PC-9 (cell line): ENCODE measurements at regions not wholly inside any gene's neighbourhood (a gene's known extent, or its start where the extent isn't known, plus 50 kb on each side); places are given as distances from the start of the nearest gene placed in this dataset.
"Not testable (repeated sequence)": the region's sequence is repeated elsewhere in the genome, so short reads cannot be mapped to it uniquely, and the experiment has no call there.

Experiments used
- BruUV-seq: library from RNA; stranded (reverse); fragments of 400-500 nt; replicated peaks from 2 replicates; lab custom pipeline; 2021; lab: Mats Ljungman, UMichigan
- CTCF ChIA-PET: fragments of 300-600 bp; sonication (Branson Sonifier 250); formaldehyde crosslinking; loops from one replicate; lab custom pipeline; 2022; ENCODE audit warnings: antibody characterized with exemption; lab: Charles Lee
- POLR2A ChIA-PET: fragments of 300-600 bp; sonication (Branson Sonifier 250); formaldehyde crosslinking; loops from one replicate; lab custom pipeline; 2022; ENCODE audit warnings: antibody characterized with exemption; ENCODE audit not compliant: unreplicated experiment; lab: Charles Lee
- DNase-seq, 2 experiments: peaks; one replicate each; pipeline versions ENCODE4 v3.0.0 to v3.0.0-alpha.2; 2015 to 2022; ENCODE audit warnings: mixed read lengths in 1 of 2
- H2AFZ ChIP-seq: fragments of 200-600 bp; sonication (generic); 2 replicates; pipeline ENCODE4 v1.8.1; 2017; ENCODE audit warnings: antibody characterized with exemption
- H3F3A ChIP-seq: fragments of 200-600 bp; sonication (generic); 2 replicates; pipeline ENCODE4 v1.8.1; 2017; ENCODE audit warnings: antibody characterized with exemption, mild to moderate bottlenecking, low read depth; ENCODE audit not compliant: insufficient read depth
- H3K27ac ChIP-seq: fragments of 200-600 bp; sonication (generic); 2 replicates; pipeline ENCODE4 v1.6.1; 2016; ENCODE audit warnings: mixed run types
- H3K27me3 ChIP-seq: fragments of 200-600 bp; sonication (generic); 2 replicates; pipeline ENCODE4 v1.6.1; 2016; ENCODE audit warnings: low read depth, mixed run types; ENCODE audit not compliant: insufficient read depth
- H3K36me3 ChIP-seq: fragments of 200-600 bp; sonication (generic); 2 replicates; pipeline ENCODE4 v1.6.1; 2016; ENCODE audit warnings: low read depth, mixed run types
- H3K4me1 ChIP-seq: fragments of 200-600 bp; sonication (generic); replicated peaks from 2 replicates; pipeline ENCODE4 v1.6.1; 2016; ENCODE audit warnings: mixed run types; ENCODE audit not compliant: insufficient read depth
- H3K4me2 ChIP-seq: fragments of 200-600 bp; sonication (generic); 2 replicates; pipeline ENCODE4 v1.6.1; 2017; ENCODE audit warnings: mixed run types
- H3K4me3 ChIP-seq: fragments of 200-600 bp; sonication (generic); 2 replicates; pipeline ENCODE4 v1.6.1; 2016; ENCODE audit warnings: mixed run types
- H3K79me2 ChIP-seq: fragments of 200-600 bp; sonication (generic); 2 replicates; pipeline ENCODE4 v1.6.1; 2017; ENCODE audit warnings: low read depth, mixed run types
- H3K9me2 ChIP-seq: fragments of 200-600 bp; sonication (generic); 2 replicates; pipeline ENCODE4 v1.8.1; 2017; ENCODE audit warnings: mild to moderate bottlenecking; ENCODE audit not compliant: insufficient read depth
- H3K9me3 ChIP-seq: fragments of 200-600 bp; sonication (generic); 2 replicates; pipeline ENCODE4 v1.8.1; 2016; ENCODE audit warnings: low read depth; ENCODE audit not compliant: insufficient read depth
- H4K20me1 ChIP-seq: fragments of 200-600 bp; sonication (generic); 2 replicates; pipeline ENCODE4 v1.8.1; 2017; ENCODE audit not compliant: insufficient read depth
- CTCF ChIP-seq: fragments of 200-600 bp; sonication (generic); conservative IDR thresholded peaks from 2 replicates; pipeline ENCODE4 v1.6.1; 2017; ENCODE audit warnings: mixed run types, antibody characterized with exemption, mild to moderate bottlenecking, moderate library complexity
- EZH2 ChIP-seq: fragments of 200-600 bp; sonication (generic); IDR thresholded peaks from 2 replicates; pipeline ENCODE4 v1.8.0; 2017; ENCODE audit warnings: antibody characterized with exemption, low read depth
- intact Hi-C: fragments of 100-400 bp; cut with micrococcal nuclease; formaldehyde crosslinking; loops from one replicate; pipeline ENCODE4 v1.10.0; 2022; ENCODE audit not compliant: unreplicated experiment

GRCh38 chr10:57661206-57661605 lies 606.5 kb downstream of the IPMK start:
- Histone ChIP-seq H3K9me2 (no peaks in the 10 kb centered on the region), H3K4me3 (no peak overlapping the region), H2AFZ (no peak overlapping the region), H3K36me3 (no peaks in the 10 kb centered on the region), H3K4me2 (no peak overlapping the region), H3K27me3 (no peaks in the 10 kb centered on the region), H3K4me1 (no peaks in the 10 kb centered on the region), H3K9me3 (no peaks in the 10 kb centered on the region), H3F3A (no peaks in the 10 kb centered on the region), H3K79me2 (no peaks in the 10 kb centered on the region), H3K27ac (no peak overlapping the region), H4K20me1 (no peaks in the 10 kb centered on the region)
- BruUV-seq: no TSS peak
- no peak for DNase-seq
- intact Hi-C loops: no loop called here
- ChIA-PET POLR2A (no interaction called here), CTCF (no interaction called here)
- TF ChIP-seq EZH2: no peak
- TF ChIP-seq CTCF: no peak

GRCh38 chr10:57657164-57657765 lies 610.4 kb downstream of the IPMK start:
- Histone ChIP-seq H3K4me3 (no peak overlapping the region), H3K9me2 (no peaks in the 10 kb centered on the region), H3K4me2 (no peak overlapping the region), H3K9me3 (no peaks in the 10 kb centered on the region), H3F3A (no peaks in the 10 kb centered on the region), H3K36me3 (no peaks in the 10 kb centered on the region), H2AFZ (no peak overlapping the region), H3K27me3 (no peaks in the 10 kb centered on the region), H4K20me1 (no peaks in the 10 kb centered on the region), H3K27ac (no peak overlapping the region), H3K4me1 (no peaks in the 10 kb centered on the region), H3K79me2 (no peaks in the 10 kb centered on the region)
- intact Hi-C loops: loop anchor here (1.0 to 5.0 kb wide), 2 partner anchors 318 to 410 kb away; no protein-coding TSS in a partner anchor
- peak; percentile 43 to 47 for DNase-seq
- no TSS peak for BruUV-seq
- no peak for TF ChIP-seq EZH2
- TF ChIP-seq CTCF: peak; percentile 89
- ChIA-PET CTCF (interaction anchor here (0.6 to 1.1 kb wide), 5 partner anchors 77 to 930 kb away, joined by 3 to 11 read pairs (median 4); no protein-coding TSS in a partner anchor), POLR2A (interaction anchor here (0.6 kb wide), 1 partner anchor 19 kb away, joined by 3 read pairs; no protein-coding TSS in a partner anchor)

- no peak overlapping the region for H3K4me2 ChIP-seq
- no TSS peak for BruUV-seq
- no peaks in the 10 kb centered on the region for H3K79me2 ChIP-seq
- ChIA-PET POLR2A (no interaction called here), CTCF (no interaction called here)
- H3F3A ChIP-seq: no peaks in the 10 kb centered on the region
- intact Hi-C loops: loop anchor here (5.0 kb wide), 1 partner anchor 412 kb away; no protein-coding TSS in a partner anchor
- DNase-seq: no peak
- no peak overlapping the region for H3K4me3 ChIP-seq
- H3K36me3 ChIP-seq: no peaks in the 10 kb centered on the region
- no peaks in the 10 kb centered on the region for H3K4me1 ChIP-seq
- no peaks in the 10 kb centered on the region for H4K20me1 ChIP-seq
- no peak overlapping the region for H2AFZ ChIP-seq
- TF ChIP-seq CTCF: no peak
- TF ChIP-seq EZH2: no peak
- H3K9me2 ChIP-seq: no peaks in the 10 kb centered on the region
- no peaks in the 10 kb centered on the region for H3K27me3 ChIP-seq
- H3K27ac ChIP-seq: no peak overlapping the region
- no peaks in the 10 kb centered on the region for H3K9me3 ChIP-seq
Observed at GRCh38 chr10:57654856-57655255, 612.8 kb downstream of the IPMK start.

- H3K4me2 ChIP-seq, H3K79me2 ChIP-seq, H3K27me3 ChIP-seq, H4K20me1 ChIP-seq, DNase-seq, H3K4me3 ChIP-seq, H2AFZ ChIP-seq, BruUV-seq, H3F3A ChIP-seq, H3K4me1 ChIP-seq, H3K27ac ChIP-seq, CTCF ChIA-PET, H3K36me3 ChIP-seq, H3K9me3 ChIP-seq, intact Hi-C loops, H3K9me2 ChIP-seq: not testable (repeated sequence)
- POLR2A ChIA-PET: interaction anchor here (0.6 kb wide), 1 partner anchor 375 kb away, joined by 5 read pairs; no protein-coding TSS in a partner anchor
Observed at GRCh38 chr10:57645108-57645507, 622.6 kb downstream of the IPMK start.
